GM18873 (cell line): ENCODE measurements at regions not wholly inside any gene's neighbourhood (a gene's known extent, or its start where the extent isn't known, plus 50 kb on each side); places are given as distances from the start of the nearest gene placed in this dataset.
"Not testable (repeated sequence)": the region's sequence is repeated elsewhere in the genome, so short reads cannot be mapped to it uniquely, and the experiment has no call there.

ENCODE experiments used
- ATAC-seq: cut with Tn5 transposase; IDR thresholded peaks from one replicate; pipeline ENCODE4 v1.9.1; 2021; ENCODE audit warnings: mild to moderate bottlenecking, moderate library complexity, moderate number of reproducible peaks; ENCODE audit not compliant: unreplicated experiment, low FRiP score

DNA sequence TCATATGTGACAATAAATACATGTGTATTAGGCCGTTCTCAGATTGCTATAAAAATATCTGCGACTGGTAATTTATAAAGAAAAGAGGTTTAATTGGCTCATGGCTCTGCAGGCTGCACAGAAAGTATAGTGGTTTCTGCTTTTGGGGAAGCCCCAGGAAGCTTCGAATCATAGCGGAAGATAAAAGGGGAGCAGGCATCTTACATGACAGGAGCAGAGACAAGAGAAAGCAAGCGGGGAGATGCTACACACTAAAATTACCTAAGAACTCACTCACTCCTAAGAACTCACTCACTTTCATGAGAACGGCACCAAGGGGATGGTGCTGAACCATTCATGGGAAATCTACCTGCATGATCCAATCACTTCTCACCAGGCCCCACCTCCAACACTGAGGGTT lies 284.9 kb downstream of the OTUD1 start:
- ATAC-seq, result no peak

DNA sequence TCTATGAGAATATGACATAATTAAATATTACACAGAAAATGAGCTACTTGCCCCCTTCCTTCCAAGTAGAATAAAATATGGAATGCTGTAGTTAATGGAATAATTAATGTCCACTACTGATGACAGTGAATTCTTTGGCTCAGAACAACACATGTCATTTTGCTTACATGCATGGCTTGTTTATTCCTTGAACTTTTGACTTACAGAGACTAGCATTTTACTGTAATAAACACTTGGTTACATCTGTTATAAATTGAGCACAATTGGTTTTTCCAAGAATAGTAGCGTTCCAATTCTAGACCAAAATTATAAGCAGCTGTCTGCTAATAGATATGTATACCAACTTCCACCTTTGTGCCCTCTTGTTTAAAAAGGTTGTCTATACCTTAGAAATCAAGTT lies 286.7 kb downstream of the OTUD1 start:
- no peak for ATAC-seq

DNA sequence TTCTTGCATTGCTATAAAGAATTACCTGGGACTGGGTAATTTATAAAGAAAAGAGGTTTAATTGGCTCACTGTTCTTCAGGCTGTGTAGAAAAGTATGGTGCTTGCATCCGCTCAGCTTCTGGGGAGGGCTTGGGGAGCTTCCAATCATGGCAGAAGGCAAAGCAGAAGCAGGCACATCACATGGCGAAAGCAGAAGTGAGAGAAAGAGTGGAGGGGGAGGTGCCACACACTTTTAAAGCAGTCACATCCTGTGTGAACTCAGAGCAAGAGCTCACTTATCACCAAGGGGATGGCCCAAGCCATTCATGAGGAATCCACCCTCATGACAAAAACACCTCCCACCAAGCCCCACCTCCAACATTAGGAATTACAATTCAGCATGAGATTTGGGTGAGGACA lies 303.5 kb downstream of the OTUD1 start:
- peak; percentile 91 for ATAC-seq

DNA sequence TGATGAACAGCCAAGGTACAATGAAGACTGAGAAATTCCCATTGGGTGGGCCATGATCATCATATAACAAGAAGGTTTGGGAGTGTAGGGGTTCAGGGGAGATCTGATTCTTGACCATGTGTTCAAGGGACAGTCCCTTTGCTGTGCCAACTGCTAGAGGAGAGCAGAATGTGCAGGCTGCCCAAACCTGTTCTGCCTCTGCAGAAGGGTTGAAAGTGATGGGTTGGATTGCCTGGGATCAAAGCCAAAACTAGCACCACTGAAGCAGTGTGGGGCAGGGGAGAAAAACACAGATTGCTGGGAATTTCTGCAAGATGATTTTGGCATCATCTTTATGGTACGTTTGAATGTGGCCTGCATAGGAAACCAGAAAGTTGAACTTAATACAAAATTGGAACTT lies 303.9 kb downstream of the OTUD1 start:
- ATAC-seq, result no peak

DNA sequence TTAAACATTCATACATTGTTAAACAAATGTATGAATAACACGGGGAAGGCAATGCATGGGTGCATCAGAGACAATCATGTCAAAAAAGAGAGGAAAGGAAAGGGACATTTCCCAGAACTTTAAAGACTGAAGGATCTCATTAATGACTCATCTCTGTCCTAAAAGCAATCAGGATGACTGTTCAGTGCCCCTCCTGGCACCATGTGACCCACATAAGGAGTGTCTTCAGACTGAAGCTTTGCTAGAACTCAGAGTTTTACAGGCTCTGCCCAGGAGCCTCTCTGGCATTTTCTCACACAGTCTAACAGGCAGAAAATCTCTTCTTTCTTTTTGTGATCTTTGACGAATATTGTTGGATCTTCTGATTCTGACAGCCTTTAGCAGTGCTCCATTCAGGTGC lies 315.3 kb downstream of the OTUD1 start:
- no peak for ATAC-seq

DNA sequence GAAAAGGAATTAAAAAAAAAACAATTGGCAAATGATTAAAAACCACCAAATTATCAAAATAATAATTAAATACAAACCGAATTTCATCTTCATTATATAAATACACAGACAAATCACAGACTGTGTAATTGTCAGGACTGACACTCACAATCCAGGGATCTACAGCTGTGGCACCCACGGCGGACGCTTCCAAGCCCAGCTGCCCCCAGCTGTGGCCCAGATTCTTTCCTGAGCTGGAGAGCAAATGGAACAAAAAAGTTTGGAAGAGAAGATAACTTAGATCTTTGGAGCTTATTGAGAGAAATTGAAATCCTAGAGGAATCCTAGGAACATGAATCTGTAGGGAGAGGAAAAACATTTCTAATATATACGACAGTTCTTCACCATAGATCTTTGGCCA lies 316.1 kb downstream of the OTUD1 start:
- ATAC-seq, result no peak

DNA sequence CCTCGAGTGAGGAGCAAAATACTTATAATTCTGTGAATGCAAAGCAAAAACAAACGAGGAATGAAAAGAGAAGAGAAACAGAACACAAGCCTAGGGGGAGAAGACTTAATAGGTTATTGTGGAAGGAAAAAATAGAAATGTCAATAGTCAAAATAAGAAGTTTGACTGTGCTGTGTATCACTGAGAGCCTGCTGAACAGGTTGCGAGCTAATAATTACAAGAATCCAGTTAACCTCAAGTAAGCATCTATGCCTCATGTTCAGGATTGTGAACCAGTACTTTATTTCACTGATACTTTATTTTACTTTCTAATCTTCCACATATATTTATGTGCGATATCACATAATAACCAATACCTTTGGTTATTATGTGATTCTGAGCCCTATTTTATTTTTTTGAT lies 316.7 kb downstream of the OTUD1 start:
- no peak for ATAC-seq

DNA sequence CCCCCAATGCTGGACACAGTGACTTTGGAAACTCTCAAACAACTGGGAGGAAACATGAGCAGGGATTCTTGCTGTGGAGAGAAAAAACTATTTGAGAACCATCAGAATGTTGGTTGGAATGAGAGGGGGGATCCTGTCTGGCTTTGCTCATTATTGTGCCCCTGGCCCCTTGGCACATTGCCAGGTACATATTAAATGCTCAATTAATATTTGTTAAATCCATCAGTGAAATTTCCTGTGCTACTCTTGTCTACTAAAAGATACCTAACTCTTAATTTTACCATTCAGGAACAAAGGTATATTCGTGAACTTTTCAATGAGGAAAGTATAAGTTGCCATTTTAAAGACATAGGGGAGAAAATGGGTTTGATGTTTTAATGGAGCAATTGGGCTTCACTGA lies 329.4 kb downstream of the OTUD1 start:
- ATAC-seq, result no peak

DNA sequence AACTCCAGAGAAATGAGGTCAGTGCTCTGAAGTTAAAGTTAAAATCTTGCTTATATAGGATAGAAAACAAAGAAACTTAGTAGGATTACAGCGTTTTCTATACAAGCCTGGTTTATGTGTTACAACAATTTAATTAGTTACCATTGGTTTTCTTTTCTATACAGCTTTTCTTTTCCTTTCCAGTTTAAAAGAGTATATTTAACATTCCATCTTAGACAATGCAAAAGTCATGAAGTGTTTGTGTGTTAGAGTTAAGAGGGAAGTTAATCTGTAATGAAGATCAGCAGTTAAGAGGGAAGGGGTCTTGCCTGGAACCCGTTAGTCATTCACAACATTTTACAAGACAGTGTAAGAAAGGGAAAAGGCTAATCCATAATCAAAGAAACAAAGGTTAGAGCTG lies 338.3 kb downstream of the OTUD1 start:
- ATAC-seq, result no peak

DNA sequence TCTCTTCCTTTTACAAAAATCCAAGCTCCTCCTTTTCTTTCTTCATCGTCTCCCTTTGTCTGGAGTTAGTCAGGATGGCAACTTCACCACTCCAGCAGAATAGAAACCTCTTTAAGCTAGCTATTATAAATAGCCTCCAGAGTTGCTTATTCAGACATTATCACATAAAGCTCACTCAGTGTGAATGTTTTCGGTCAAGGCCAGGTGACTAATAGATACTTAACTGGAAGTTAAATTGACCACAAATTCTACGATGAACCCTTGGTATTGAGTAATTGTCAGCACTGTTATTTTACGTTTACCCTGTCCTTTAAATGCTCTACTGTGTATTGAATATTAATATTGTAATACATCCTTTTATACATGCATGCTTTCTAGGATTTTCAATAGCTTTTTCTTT lies 340.4 kb downstream of the OTUD1 start:
- ATAC-seq, result no peak

DNA sequence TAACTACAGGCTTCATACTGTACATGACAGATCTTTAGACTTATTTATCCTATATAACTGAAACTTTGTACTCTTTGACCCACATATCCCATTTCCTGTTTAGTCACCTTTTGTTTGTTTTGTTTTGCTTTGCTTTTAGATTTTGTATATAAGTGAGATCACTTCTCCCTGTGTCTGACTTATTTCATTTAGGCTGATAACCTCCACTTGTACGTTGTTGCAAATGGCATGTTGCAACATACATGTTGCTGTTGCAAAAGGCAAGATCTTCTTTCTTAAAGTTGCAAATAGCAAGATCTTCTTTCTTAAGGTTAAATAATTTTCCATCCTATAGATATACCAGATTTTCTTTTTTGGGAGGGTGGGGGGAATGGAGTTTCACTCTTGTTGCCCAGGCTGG lies 341.5 kb downstream of the OTUD1 start:
- no peak for ATAC-seq

DNA sequence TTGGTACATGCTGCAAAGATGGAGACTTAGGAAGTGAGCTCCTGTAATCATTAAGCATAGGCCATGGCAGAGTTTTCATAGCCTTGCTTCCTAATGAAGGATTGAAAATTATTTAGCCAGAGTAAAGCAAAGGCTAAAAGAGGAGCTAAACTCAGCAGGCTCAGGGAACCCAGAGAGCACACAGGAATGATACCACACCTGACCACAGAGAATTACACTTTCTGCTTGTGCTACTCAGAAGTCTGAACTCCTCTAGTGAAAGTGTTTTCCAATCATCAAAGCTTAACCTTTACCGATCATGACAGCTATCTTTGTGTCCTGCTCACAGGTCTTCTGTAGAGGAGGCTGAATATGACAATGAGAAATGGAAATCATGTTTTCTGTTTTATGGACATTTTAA lies 347.7 kb downstream of the OTUD1 start:
- no peak for ATAC-seq

DNA sequence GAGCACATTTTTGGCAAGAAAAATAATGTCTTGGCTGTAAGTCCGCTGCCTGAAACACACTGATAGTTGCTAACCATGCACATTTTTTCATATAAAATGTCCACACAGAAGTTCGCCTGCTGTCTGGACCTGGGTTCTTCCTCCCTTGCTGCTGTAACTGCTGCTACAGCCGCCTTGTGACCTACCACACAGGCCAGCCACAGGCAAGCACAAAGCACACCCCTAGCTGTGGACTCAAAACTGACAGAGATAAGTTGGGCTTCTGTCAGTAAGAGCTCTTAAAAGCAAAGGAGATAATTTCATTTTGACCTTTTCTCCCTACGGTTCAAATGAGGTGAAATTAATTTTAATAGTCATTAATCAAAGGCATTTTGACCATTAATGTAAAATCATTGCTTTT lies 354.7 kb downstream of the OTUD1 start:
- no peak for ATAC-seq

DNA sequence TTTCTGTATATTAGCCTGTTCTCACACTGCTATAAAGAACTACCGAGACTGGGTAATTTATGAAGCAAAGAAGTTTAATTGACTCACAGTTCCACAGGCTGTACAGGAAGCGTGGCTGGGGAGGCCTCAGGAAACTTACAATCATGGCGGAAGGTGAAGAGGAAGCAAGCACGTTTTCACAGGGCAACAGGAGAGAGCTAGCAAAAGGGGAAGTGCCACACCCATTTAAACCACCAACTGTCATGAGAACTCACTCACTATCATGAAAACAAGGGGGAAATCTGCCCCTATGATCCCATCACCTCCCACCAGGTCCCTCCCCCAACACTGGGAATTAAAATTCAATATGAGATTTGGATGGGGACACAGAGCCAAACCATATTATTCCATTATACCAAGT lies 358.6 kb downstream of the OTUD1 start:
- not testable (repeated sequence) for ATAC-seq

DNA sequence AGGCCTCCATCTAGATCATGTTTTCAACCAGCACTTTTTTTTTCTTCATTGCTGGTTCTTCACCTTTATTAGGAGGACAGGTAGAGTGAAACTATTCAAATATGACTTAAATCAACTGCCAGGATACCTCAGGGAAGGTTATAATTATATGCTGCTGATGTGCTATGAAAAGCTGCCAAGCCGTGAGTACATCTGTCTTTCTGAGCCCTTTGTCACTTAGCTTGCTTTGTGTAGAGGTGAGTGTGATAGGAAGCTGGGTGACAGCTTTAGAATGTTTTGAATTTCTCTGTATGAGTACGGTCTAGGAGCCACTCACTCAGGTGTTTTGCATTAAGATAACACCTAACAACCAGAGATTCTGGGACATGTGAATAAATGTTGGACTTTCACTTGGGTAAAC lies 365.2 kb downstream of the OTUD1 start:
- no peak for ATAC-seq

DNA sequence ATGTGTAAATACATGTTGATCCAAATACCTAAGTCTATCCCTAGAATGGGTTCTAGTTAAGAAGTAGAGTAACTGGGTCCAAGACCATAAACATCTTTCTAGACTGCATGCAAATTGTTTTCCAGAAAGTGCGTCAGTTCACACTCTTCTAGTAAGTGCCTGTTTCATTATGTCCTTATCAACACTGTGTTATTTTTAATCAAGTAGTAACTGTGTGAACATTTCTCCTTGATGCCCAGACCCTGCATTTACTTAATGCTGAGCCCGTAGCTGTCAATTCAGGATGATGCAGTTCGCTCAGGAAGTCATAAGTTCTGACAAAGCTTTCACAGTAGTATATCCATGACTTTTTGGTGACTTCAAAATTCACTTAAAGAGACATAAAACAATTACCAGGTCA lies 374.8 kb downstream of the OTUD1 start:
- no peak for ATAC-seq

DNA sequence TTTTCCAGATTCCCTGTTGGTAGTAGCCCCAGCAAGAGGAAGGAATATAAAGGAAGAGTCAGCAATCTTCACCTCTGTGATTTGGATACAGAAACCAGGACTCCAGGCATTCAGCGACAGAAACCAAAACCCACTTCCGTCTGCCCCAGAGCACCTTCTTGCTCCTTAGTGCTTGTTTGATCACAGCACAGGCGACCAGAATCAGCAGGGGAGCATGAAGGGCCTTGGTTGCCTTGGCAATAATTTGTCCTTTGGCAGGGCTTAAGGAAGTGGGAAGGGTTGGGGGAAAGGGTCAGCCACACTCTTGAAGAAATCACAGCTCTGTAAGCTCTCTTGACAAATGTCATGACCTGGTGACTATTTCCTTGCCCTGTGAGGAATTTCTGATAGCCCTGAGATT lies 379.6 kb downstream of the OTUD1 start:
- ATAC-seq, result no peak

DNA sequence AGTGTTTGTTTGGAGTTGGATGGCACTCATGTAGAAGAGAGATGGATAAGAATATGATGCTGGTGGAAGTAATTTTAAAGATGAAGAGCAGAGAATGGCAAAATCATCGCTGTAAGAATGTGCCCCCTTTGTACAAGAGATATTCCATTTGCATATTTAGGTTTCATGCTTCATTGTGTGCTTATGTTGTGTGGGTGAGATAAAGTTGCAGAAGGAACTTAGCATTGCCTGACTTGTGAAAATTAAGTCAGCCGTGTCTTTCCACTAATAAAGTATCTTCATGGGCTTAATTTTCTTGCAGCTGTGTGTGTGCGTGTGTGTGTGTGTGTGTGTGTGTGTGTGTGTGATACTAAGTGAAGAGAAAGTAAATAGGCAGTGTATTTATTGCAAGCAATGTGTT lies 381.9 kb downstream of the OTUD1 start:
- no peak for ATAC-seq

DNA sequence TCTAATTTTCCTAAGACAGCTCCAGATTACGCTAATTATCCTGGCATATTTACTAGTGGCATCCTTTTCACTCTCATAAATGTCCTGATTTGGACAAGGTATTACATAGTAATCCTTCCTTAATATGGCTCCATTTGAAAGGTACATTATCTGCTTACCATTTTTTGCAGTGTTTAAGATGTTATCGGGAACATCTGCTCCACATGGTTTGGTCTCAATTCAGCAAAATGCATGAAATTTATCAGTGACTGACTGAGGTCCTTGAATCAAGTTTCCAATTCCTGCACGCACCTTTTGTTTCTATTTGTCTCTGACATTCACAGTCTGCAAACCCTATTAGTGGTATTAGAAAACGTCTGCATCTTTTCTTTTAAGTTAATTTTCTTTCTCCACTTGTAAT lies 384.1 kb upstream of the KIAA1217 start:
- ATAC-seq, result no peak

DNA sequence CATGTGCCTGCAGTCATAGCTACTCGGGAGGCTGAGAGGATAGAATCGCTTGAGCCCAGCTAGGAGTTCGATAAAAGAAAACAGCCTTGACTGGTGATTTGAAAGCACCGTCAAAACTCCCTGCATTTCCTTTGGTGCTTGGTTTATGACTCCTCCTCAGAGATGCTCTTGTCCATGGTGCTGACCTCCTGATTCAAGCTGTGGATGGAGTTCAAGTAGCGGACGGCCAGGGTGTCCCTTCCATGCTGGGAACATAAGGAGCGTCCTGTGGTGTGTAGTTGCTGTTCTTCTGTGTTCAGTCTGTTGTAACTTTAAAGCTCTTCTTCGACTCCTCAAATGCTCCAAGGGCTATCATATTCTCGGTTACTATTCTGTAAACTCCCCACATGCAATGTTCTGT lies 382.5 kb upstream of the KIAA1217 start:
- ATAC-seq, result no peak

DNA sequence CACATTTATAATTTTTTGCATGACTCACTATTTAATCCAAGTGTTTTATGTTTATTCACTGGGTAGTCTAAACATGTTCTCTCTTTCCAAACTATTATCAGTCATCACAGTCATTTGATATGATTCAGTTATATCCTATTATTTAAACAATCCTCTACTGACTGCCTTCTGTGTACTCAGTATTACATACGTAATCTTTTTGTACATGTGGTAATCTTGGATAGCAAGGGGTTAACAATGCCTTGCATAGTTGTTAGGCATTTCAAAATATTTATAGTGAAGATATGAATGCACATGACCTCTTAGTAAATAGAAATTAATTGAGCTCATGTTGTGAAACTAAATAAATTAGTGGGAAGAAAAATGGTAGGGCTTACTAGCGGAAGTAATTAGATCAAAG lies 379.4 kb upstream of the KIAA1217 start:
- no peak for ATAC-seq

DNA sequence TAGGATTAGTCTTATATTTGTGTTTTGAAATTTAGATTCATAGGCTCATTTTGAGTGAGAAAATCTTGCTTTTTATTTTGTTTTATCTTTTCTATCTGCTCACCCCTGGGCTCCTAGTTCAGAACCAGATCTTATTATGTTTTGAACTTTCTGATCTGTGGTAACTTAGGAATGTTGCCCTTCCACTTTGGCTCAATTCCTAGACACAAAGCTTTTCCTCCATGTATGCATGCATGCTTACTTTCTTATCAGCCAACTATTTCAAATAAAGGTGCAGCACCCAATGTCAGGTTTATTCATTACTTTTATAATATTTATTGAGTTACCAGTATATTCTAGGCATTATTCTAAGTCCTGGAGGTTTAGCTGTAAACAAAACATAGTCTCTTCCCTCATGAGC lies 374.8 kb upstream of the KIAA1217 start:
- ATAC-seq, result no peak

DNA sequence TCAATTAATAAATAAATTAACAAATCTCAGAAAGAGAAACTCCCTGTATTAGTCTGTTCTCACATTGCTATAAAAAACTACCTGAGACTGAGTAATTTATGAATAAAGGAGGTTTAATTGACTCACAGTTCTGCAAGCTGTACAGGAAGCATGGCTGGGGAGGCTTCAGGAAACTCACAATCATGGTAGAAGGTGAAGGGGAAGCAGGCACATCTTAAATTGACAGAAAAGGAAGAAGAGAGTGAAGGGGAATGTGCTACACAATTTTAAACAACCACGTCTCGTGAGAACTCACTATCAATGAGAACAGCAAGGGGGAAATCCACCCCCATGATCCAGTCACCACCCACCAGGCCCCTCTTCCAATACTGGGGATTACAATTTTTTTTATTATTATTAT lies 358.3 kb upstream of the KIAA1217 start:
- ATAC-seq, result no peak

DNA sequence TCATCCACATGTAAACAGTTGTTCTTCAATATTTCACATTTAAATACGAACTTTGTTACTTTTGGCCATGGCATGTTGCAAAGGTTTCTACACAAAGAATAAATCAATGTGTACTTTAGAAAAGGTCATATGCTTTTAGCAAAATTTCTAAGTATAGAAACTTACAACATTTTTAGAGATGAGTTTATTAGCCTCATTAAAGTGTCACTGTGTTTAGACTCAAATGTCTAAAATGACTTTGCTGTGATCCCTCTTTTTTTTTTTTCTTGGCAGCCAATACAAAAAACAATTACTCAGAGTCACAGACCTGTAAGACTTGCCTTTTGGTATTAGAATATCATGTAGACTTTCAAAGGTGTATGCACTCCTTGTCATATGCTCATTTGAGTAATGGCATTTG lies 349.3 kb upstream of the KIAA1217 start:
- no peak for ATAC-seq
